Sigmoid colon (tissue), 6 donors: ENCODE measurements at regions not wholly inside any gene's neighbourhood (a gene's known extent, or its start where the extent isn't known, plus 50 kb on each side); places are given as distances from the start of the nearest gene placed in this dataset.

Experiments
- DNase-seq: peaks from one replicate; pipeline ENCODE4 v3.0.0-alpha.2; 2019
- H3K27ac ChIP-seq, 4 donors: fragments of 200-600 bp; sonication (generic); one replicate each; pipeline ENCODE4 v1.5.1; 2016 to 2019; ENCODE audit warnings: mild to moderate bottlenecking in 1 of 4
- H3K27me3 ChIP-seq, 3 donors: fragments of 200-600 bp; sonication (generic); one replicate each; pipeline ENCODE4 v1.5.1; 2019; ENCODE audit warnings: mild to moderate bottlenecking in 1 of 3
- H3K36me3 ChIP-seq, 4 donors: fragments of 200-600 bp; sonication (generic); one replicate each; pipeline ENCODE4 v1.5.1; 2016 to 2019
- H3K4me1 ChIP-seq, 4 donors: fragments of 200-600 bp; sonication (generic); one replicate each; pipeline ENCODE4 v1.5.1; 2017 to 2019
- H3K4me3 ChIP-seq, 4 donors: fragments of 200-600 bp; sonication (generic); one replicate each; pipeline ENCODE4 v1.5.1; 2017 to 2019; ENCODE audit warnings: mild to moderate bottlenecking in 2 of 4, moderate library complexity in 1 of 4
- H3K9me3 ChIP-seq, 4 donors: fragments of 200-600 bp in 3 of 4; sonication (generic) in 3 of 4; one replicate each; pipeline versions ENCODE4 v1.5.1 to v1.6.1; 2013 to 2019
- CTCF ChIP-seq, 4 experiments: fragments of 450-650 bp in 3 of 4; fragments of 200-600 bp in 1 of 4; IDR thresholded peaks; one replicate each; pipeline ENCODE4 v1.5.1; 2016 to 2019; ENCODE audit warnings: antibody characterized with exemption in 4 of 4, mild to moderate bottlenecking in 3 of 4, moderate library complexity in 2 of 4
- EP300 ChIP-seq, 4 donors: sonication (generic); formaldehyde crosslinking; IDR thresholded peaks; one replicate each; pipeline ENCODE4 v1.6.1; 2017; ENCODE audit warnings: antibody characterized with exemption in 4 of 4
- POLR2A ChIP-seq, 2 donors: fragments of 450-650 bp; IDR thresholded peaks; one replicate each; pipeline ENCODE4 v1.6.1; 2016; ENCODE audit warnings: antibody characterized with exemption in 2 of 2, mild to moderate bottlenecking in 2 of 2, moderate library complexity in 2 of 2
- POLR2AphosphoS5 ChIP-seq, 4 donors: sonication (generic); formaldehyde crosslinking; IDR thresholded peaks; one replicate each; pipeline ENCODE4 v1.6.1; 2017; ENCODE audit warnings: antibody characterized with exemption in 4 of 4
- WGBS, 2 donors: extraction: QIAGEN DNeasy Blood & Tissue Kit; methylation state at CpG; one replicate each; pipeline ENCODE4 v1.1.7; 2013; 5-methylcytosine and 5-hydroxymethylcytosine counted together
- intact Hi-C: fragments of 100-400 bp; cut with DNase I; formaldehyde crosslinking; loops from one replicate; pipeline ENCODE4 v1.15.1; 2023
- donor health status: healthy with polysubstance abuse.
- donor health status: healthy.

DNA sequence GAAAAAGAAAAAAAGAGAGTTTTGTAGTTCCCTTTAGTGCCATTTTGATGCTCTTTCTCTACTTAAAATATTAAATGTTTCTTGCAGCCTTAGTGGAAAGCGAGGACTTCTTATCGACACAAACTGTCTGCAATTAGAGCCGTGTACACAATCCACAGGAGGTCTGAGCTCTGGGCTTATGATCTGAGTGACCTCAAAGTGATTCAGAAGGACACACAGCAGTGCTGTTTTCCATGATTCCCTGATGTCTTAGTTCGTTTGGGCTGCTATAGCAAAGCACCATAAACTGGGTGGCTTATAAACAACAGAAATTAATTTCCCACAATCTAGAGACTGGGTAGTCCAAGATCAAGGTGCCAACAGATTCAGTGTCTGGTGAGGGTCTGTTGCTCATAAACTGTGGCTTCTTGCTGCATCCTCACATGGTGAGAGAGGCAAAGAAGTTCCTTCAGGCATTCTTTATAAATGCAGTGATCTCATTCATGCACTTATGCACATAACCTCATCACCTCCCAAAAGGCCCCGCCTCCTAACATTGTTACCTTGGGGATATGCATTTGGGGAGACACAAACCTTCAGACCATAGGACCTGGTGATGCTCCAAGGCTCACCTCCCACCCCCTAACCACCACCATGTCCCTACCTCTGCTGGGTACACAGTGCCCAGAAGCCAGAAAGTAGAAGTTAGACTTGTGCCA lies 204.5 kb upstream of the GHITM start:
- no peaks in the 10 kb centered on the region for H3K36me3 ChIP-seq
- H3K4me3 ChIP-seq = no peak overlapping the region
- no peaks in the 10 kb centered on the region for H3K4me1 ChIP-seq
- no peaks in the 10 kb centered on the region for H3K27me3 ChIP-seq
- intact Hi-C loops = no loop called here
- 73 to 75% methylated on average over 5 of the region's 5 CpGs for WGBS, 2 donors
- no peak overlapping the region for H3K27ac ChIP-seq
- DNase-seq = no peak
- H3K9me3 ChIP-seq = no peaks in the 10 kb centered on the region
- no peak for TF ChIP-seq CTCF (IDR thresholded peaks at IDR 0.05)
- TF ChIP-seq EP300 (IDR thresholded peaks at IDR 0.05) = no peak
- no peak for TF ChIP-seq POLR2A (IDR thresholded peaks at IDR 0.05)
- no peak for TF ChIP-seq POLR2AphosphoS5 (IDR thresholded peaks at IDR 0.05)

DNA sequence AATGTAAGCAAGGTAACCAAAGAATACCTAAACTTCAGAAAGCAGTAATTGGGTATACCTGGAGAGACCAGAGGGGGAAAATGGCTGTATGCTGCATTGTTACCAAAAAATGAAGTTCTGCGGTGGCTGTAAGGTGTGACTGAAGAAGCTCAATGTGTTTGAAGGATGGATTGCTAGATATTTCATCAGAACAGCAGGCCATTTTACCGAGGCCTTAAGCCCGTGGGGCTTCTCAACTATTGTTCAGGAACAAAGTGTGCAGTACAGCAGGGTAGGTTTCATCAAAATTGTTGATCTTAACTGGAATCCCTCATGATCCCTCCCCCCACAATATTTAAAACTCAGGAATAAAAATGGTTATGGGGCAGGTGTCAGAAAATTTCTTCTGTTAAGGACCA lies 204.0 kb upstream of the GHITM start:
- TF ChIP-seq EP300 (IDR thresholded peaks at IDR 0.05) (no peak), POLR2A (IDR thresholded peaks at IDR 0.05) (no peak), POLR2AphosphoS5 (IDR thresholded peaks at IDR 0.05) (no peak), CTCF (IDR thresholded peaks at IDR 0.05) (no peak)

GRCh38 chr10:83935911-83936310 lies 203.4 kb upstream of the GHITM start:
- 94 to 98% methylated on average over 5 of the region's 5 CpGs for WGBS, 2 donors

More for the DNA sequence above, 204.0 kb upstream of the GHITM start:
- no peaks in the 10 kb centered on the region for H3K27me3 ChIP-seq
- no peak overlapping the region for H3K27ac ChIP-seq
- DNase-seq = no peak
- H3K9me3 ChIP-seq = no peaks in the 10 kb centered on the region
- intact Hi-C loops = no loop called here
- no peaks in the 10 kb centered on the region for H3K36me3 ChIP-seq
- WGBS, 2 donors = 89 to 90% methylated on average over 3 of the region's 3 CpGs
- H3K4me3 ChIP-seq = no peak overlapping the region
- H3K4me1 ChIP-seq = no peaks in the 10 kb centered on the region

GRCh38 chr10:83937161-83937560 lies 202.1 kb upstream of the GHITM start:
- no peaks in the 10 kb centered on the region for H3K4me1 ChIP-seq
- no peaks in the 10 kb centered on the region for H3K9me3 ChIP-seq
- H3K27me3 ChIP-seq = no peaks in the 10 kb centered on the region
- no peak for TF ChIP-seq EP300 (IDR thresholded peaks at IDR 0.05)
- no peak for TF ChIP-seq POLR2A (IDR thresholded peaks at IDR 0.05)
- no peak for TF ChIP-seq POLR2AphosphoS5 (IDR thresholded peaks at IDR 0.05)
- TF ChIP-seq CTCF (IDR thresholded peaks at IDR 0.05) = no peak
- no peak overlapping the region for H3K27ac ChIP-seq
- intact Hi-C loops = no loop called here
- 60 to 66% methylated on average over 3 of the region's 3 CpGs for WGBS, 2 donors
- H3K36me3 ChIP-seq = no peaks in the 10 kb centered on the region
- no peak for DNase-seq
- H3K4me3 ChIP-seq = no peak overlapping the region

More at GRCh38 chr10:83935911-83936310, 203.4 kb upstream of the GHITM start:
- DNase-seq = no peak
- H3K27me3 ChIP-seq = no peaks in the 10 kb centered on the region
- intact Hi-C loops = no loop called here
- TF ChIP-seq POLR2AphosphoS5 (IDR thresholded peaks at IDR 0.05) (no peak), CTCF (IDR thresholded peaks at IDR 0.05) (no peak)
- H3K27ac ChIP-seq = no peak overlapping the region
- no peaks in the 10 kb centered on the region for H3K36me3 ChIP-seq
- H3K4me1 ChIP-seq = no peaks in the 10 kb centered on the region
- H3K9me3 ChIP-seq = no peaks in the 10 kb centered on the region
- no peak overlapping the region for H3K4me3 ChIP-seq

DNA sequence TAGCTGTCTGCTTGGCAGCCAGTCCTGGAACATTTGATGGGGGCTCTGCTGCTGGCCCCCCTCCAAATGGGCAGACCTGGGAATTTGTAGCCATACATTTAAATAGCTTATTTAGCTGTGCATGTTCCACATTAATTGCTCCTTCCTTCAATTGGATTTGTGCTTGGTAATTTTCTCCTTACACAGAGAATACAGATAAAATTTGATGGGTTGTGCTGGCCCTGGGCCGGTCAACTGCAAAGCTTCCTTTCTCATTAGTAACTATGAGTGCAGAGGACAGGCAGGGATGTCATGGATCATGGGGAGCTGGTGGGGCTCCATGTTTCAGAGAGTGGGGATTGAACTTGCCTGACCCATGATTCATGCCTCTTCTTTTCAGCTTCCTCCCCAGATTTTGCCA lies 201.5 kb upstream of the GHITM start:
- no peak for TF ChIP-seq POLR2A (IDR thresholded peaks at IDR 0.05)
- TF ChIP-seq EP300 (IDR thresholded peaks at IDR 0.05) = no peak
- TF ChIP-seq POLR2AphosphoS5 (IDR thresholded peaks at IDR 0.05) = no peak
- no peak for TF ChIP-seq CTCF (IDR thresholded peaks at IDR 0.05)
- intact Hi-C loops = no loop called here
- 84 to 90% methylated on average over 1 of the region's 1 CpG for WGBS, 2 donors
- no peak overlapping the region for H3K4me3 ChIP-seq
- no peak for DNase-seq
- no peaks in the 10 kb centered on the region for H3K9me3 ChIP-seq
- no peak overlapping the region for H3K27ac ChIP-seq
- no peaks in the 10 kb centered on the region for H3K36me3 ChIP-seq
- H3K4me1 ChIP-seq = no peaks in the 10 kb centered on the region
- no peaks in the 10 kb centered on the region for H3K27me3 ChIP-seq
